Thymus (tissue), 11 donors: ENCODE measurements at regions not wholly inside any gene's neighbourhood (a gene's known extent, or its start where the extent isn't known, plus 50 kb on each side); places are given as distances from the start of the nearest gene placed in this dataset.

Source experiments
- DNase-seq, 9 donors: peaks; one replicate each; pipeline ENCODE4 v3.0.0-alpha.2; 2013; ENCODE audit warnings: low spot score in 9 of 9, low read depth in 6 of 9, missing footprints in 1 of 9
- H3K27ac ChIP-seq, 2 donors: one replicate each; pipeline ENCODE4 v1.5.1; 2013; ENCODE audit warnings: control low read depth in 1 of 2, low read depth in 1 of 2, low read length in 1 of 2, mild to moderate bottlenecking in 1 of 2, moderate library complexity in 1 of 2
- H3K27me3 ChIP-seq, 2 donors: one replicate each; pipeline ENCODE4 v1.5.1; 2013; ENCODE audit warnings: low read length in 1 of 2; ENCODE audit not compliant: control insufficient read depth in 2 of 2, insufficient read depth in 1 of 2
- H3K36me3 ChIP-seq, 2 donors: one replicate each; pipeline ENCODE4 v1.5.1; 2013; ENCODE audit warnings: low read length in 1 of 2, mild to moderate bottlenecking in 1 of 2, moderate library complexity in 1 of 2; ENCODE audit not compliant: control insufficient read depth in 2 of 2, insufficient read depth in 2 of 2
- H3K4me1 ChIP-seq, 2 donors: one replicate each; pipeline ENCODE4 v1.5.1; 2013; ENCODE audit warnings: low read length in 2 of 2; ENCODE audit not compliant: control insufficient read depth in 2 of 2, insufficient read depth in 2 of 2
- H3K4me3 ChIP-seq, 2 donors: one replicate each; pipeline ENCODE4 v1.5.1; 2013; ENCODE audit warnings: low read length in 2 of 2, control low read depth in 1 of 2, mild to moderate bottlenecking in 1 of 2
- H3K9me3 ChIP-seq, 2 donors: one replicate each; pipeline ENCODE4 v1.5.1; 2013; ENCODE audit warnings: low read length in 1 of 2, mild to moderate bottlenecking in 1 of 2; ENCODE audit not compliant: control insufficient read depth in 2 of 2, insufficient read depth in 1 of 2
- WGBS: extraction: QIAGEN DNeasy Blood & Tissue Kit; methylation state at CpG from one replicate; pipeline ENCODE4 v1.1.7; 2013; 5-methylcytosine and 5-hydroxymethylcytosine counted together
- donor health status: healthy.

DNA sequence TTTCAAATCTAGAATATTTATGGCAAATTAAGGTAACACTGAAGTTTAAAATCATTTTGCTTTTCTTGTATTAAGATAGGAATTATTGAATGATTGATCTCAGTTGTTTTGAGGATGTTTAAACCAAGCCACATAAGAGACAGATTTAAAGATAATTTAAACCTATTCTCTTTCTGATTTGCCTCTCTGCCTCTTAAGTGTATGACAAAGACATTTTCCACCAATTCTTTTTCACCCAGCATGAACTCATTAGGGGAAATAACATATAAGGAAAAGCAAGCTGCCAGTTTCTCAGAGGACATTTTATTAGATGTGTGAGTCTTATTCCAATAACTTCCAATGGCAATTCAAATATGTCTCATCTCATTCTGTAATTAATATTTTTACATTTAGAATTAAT lies 568.3 kb upstream of the MEF2C start:
- Histone ChIP-seq H3K4me1 (no peaks in the 10 kb centered on the region), H3K4me3 (no peak overlapping the region), H3K9me3 (no peaks in the 10 kb centered on the region), H3K36me3 (no peaks in the 10 kb centered on the region), H3K27ac (no peak overlapping the region), H3K27me3 (no peaks in the 10 kb centered on the region)
- no peak for DNase-seq

DNA sequence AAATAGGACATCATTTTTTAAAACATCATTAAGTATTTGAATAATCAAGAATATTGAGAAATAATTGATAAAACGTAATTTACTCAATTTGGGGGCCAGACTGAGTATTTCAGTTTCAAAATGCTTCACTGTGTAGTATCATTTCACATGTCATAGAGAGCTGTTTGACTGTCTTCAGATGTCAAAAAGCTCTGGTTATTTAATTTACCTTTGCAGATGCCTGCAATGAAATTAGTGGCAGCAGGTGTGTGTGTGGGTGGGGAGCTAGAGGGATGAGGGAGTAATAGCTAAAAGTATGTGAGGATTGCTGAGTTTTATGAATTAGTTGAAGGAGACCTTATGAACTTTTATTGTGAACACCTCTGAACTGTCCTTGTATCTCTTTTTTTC lies 567.2 kb upstream of the MEF2C start:
- WGBS = 85% methylated on average over 1 of the region's 1 CpG
- DNase-seq = no peak
- H3K4me3 ChIP-seq = no peak overlapping the region
- no peaks in the 10 kb centered on the region for H3K27me3 ChIP-seq
- no peak overlapping the region for H3K27ac ChIP-seq
- H3K36me3 ChIP-seq = no peaks in the 10 kb centered on the region
- no peaks in the 10 kb centered on the region for H3K4me1 ChIP-seq
- no peaks in the 10 kb centered on the region for H3K9me3 ChIP-seq

DNA sequence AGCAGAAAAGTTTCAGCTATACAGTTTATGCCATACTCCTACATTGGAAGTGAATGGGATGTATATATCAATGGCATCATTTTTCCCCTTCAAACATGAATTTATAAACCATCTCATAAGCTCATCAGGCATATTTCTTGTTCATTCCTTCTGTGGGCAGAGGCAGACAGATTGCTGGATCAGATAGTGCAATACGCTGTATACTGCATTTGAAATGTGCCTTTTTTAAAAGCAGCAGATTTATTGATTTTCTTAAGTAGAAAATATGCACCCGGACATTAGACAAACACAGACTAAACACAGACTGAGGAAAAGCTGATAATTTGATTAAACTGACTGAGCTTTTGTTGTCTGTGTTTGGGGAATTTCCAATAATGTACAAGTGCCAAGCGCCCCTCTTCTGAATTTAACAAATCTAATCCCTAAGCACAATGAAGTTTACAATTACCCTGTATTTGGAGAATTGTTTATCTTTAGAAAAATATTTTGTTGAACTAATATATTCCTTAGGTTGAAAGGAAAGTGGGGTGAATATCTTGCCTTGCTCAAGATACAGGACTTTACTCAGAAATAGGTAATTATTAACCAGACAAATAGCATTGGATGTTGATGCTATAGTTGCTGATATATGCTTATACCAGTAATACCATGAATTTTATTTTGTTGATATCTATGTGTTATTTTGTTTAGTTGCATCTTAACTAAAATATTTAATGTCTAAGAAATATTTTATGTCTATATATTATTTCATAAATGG lies 566.6 kb upstream of the MEF2C start:
- WGBS = 96% methylated on average over 3 of the region's 3 CpGs
- no peak overlapping the region for H3K27ac ChIP-seq
- no peaks in the 10 kb centered on the region for H3K4me1 ChIP-seq
- H3K4me3 ChIP-seq = no peak overlapping the region
- no peaks in the 10 kb centered on the region for H3K27me3 ChIP-seq
- no peaks in the 10 kb centered on the region for H3K36me3 ChIP-seq
- no peaks in the 10 kb centered on the region for H3K9me3 ChIP-seq
- no peak for DNase-seq

DNA sequence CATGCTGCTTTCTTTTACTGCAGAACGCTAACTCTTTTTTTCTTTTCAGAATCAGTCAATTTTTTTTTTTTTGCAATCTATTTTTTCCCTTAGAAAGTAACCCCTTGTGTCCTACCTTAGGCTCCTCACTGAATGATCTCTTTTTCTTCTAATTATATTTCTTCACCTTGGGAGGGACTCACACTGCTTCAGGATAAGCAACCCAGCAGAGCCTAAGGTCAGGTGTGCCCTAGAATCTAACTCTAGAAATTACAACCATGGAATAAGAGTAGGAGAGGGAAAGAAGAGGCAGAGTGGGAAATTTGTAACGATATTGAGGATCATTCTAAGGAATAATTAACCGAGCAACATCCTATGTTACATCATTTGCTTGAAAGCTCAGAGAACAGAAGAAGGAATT lies 564.0 kb upstream of the MEF2C start:
- Histone ChIP-seq H3K9me3 (no peaks in the 10 kb centered on the region), H3K36me3 (no peaks in the 10 kb centered on the region), H3K4me1 (no peaks in the 10 kb centered on the region), H3K4me3 (no peak overlapping the region), H3K27ac (no peak overlapping the region), H3K27me3 (no peaks in the 10 kb centered on the region)
- 97% methylated on average over 3 of the region's 3 CpGs for whole genome bisulfite sequencing
- no peak for DNase-seq

DNA sequence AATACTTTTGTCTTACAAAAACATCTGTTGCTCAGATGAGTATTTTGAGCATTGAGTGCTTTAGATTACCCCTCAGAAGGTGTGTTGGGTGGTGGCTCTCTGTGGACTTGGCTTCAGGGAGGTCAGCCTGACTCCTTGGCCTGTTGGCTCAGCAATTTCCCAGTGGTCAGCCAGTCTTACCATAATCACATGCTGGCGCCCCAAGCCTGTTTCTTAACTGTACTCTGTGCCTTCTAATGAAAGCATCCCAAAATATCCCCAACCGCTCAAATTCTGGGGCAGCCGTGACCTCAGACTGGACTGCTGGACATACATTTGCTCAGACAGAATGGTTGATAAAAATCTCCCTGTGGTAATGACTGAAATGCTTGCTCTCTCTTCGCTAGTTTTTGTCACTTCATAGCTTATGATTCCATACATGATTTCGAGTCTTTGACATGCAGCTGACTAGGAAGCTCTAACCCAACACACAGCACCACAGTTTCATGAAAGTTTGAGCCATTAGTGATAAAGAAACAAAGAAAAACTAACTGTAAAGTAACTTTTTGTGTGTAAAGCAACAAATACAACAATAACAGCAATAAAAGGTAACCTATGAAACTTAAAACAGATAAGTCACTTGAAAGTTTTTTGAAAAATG lies 562.2 kb upstream of the MEF2C start:
- H3K36me3 ChIP-seq = no peaks in the 10 kb centered on the region
- no peaks in the 10 kb centered on the region for H3K4me1 ChIP-seq
- H3K27me3 ChIP-seq = no peaks in the 10 kb centered on the region
- WGBS = 94% methylated on average over 5 of the region's 5 CpGs
- H3K4me3 ChIP-seq = no peak overlapping the region
- no peak for DNase-seq
- no peak overlapping the region for H3K27ac ChIP-seq
- no peaks in the 10 kb centered on the region for H3K9me3 ChIP-seq

DNA sequence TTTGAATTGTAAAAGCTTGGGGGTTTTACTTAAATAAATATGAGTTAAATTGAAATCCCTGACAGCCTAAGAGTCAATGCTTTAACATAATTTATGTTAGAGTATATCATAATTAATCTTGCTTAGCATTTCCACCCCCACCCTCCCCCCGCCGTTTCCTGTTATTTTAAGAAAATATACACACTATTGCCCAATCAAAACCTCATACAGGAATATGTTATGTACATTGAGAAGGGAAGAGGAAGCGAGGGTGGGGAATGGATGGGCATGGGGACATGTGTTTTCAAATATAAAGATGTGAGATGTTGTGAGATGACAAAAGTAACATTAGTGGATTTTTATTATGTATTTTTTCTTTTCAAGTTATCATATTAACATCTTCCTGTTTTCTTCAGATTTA lies 561.1 kb upstream of the MEF2C start:
- H3K27ac ChIP-seq = no peak overlapping the region
- 72% methylated on average over 3 of the region's 3 CpGs for WGBS

DNA sequence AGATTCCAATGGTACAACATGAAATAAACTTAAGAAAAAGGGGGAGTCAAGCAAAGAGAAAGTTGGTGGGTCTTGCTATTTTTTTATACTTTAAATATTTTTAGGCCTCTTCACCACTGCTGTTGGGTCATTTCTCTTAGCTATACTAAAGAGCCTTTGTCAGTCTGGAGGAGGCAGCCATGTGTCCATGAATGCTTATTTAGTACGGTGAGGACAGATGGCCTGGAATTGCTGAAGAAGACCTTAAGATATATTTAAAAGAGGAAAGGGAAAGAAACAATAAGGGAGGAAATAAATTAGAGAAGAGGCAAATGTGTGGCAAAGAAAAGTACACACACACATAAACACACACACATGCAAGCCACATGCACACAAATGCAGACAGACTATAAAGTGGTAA lies 560.5 kb upstream of the MEF2C start:
- 95% methylated on average over 1 of the region's 1 CpG for WGBS
- DNase-seq = no peak
- no peaks in the 10 kb centered on the region for H3K9me3 ChIP-seq
- no peaks in the 10 kb centered on the region for H3K27me3 ChIP-seq
- no peaks in the 10 kb centered on the region for H3K36me3 ChIP-seq
- H3K4me1 ChIP-seq = no peaks in the 10 kb centered on the region
- H3K27ac ChIP-seq = no peak overlapping the region
- H3K4me3 ChIP-seq = no peak overlapping the region

More for the DNA sequence above, 561.1 kb upstream of the MEF2C start:
- no peaks in the 10 kb centered on the region for H3K9me3 ChIP-seq
- DNase-seq = no peak
- H3K27me3 ChIP-seq = no peaks in the 10 kb centered on the region
- no peaks in the 10 kb centered on the region for H3K36me3 ChIP-seq
- no peaks in the 10 kb centered on the region for H3K4me1 ChIP-seq
- no peak overlapping the region for H3K4me3 ChIP-seq

DNA sequence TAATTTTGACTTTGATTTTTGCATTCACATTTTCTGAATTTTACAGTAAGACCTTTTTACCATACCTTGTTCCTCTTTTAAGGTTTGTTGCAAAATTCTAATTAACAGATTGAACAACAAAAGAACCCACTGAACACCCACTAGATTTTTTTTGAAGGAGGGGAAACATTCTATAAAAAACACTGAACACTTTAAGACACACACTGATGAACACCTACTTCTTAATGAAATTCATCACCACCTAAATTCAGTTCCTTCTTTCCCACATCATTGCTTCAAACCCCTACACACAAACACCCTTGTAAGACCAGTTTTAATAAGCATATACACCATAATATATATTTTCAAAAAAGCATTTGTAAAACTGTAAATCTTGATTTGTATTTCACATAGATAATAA lies 559.0 kb upstream of the MEF2C start:
- H3K4me3 ChIP-seq = no peak overlapping the region
- H3K4me1 ChIP-seq = no peaks in the 10 kb centered on the region
- H3K9me3 ChIP-seq = no peaks in the 10 kb centered on the region
- H3K36me3 ChIP-seq = no peaks in the 10 kb centered on the region
- H3K27ac ChIP-seq = no peak overlapping the region
- no peak for DNase-seq
- no peaks in the 10 kb centered on the region for H3K27me3 ChIP-seq

DNA sequence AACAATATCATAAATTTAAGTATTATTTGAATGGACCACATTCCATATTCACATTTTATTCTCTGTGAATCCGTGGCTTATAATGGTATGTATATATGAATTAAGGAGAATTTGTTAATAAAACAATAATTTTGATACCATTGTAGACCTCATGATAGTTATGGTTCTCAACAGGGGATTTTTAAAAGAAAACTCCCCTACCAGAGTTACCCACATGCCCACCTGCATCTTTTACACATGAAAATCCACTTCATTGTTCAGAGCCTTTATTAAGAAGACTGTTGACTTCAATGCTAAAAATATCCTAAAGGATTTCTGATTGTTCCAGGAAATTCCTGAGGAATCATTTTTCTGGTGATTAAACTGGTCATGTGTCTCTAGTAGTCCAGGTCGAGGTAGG lies 557.7 kb upstream of the MEF2C start:
- H3K27ac ChIP-seq = no peak overlapping the region
- 91% methylated on average over 2 of the region's 2 CpGs for WGBS
- no peaks in the 10 kb centered on the region for H3K36me3 ChIP-seq
- H3K9me3 ChIP-seq = no peaks in the 10 kb centered on the region
- no peaks in the 10 kb centered on the region for H3K27me3 ChIP-seq
- no peak for DNase-seq
- H3K4me1 ChIP-seq = no peaks in the 10 kb centered on the region
- H3K4me3 ChIP-seq = no peak overlapping the region
